MM.1S (cell line): ENCODE measurements at regions not wholly inside any gene's neighbourhood (a gene's known extent, or its start where the extent isn't known, plus 50 kb on each side); places are given as distances from the start of the nearest gene placed in this dataset.

Experiments used
- DNase-seq: peaks from one replicate; pipeline ENCODE4 v3.0.0-alpha.2; 2015
- H2AFZ ChIP-seq: fragments of 300-600 bp; sonication (generic); 2 replicates; pipeline ENCODE4 v1.6.0; 2016; ENCODE audit warnings: antibody characterized with exemption, low read length
- H3F3A ChIP-seq: fragments of 300-600 bp; sonication (generic); 2 replicates; pipeline ENCODE4 v1.6.1; 2016; ENCODE audit warnings: mild to moderate bottlenecking, antibody characterized with exemption, low read length, moderate library complexity, mixed read lengths; ENCODE audit not compliant: insufficient read depth
- H3K27ac ChIP-seq: fragments of 300-600 bp; sonication (generic); 2 replicates; pipeline ENCODE4 v1.5.1; 2016; ENCODE audit warnings: mild to moderate bottlenecking, low read length
- H3K27me3 ChIP-seq: fragments of 300-600 bp; sonication (generic); replicated peaks from 2 replicates; pipeline ENCODE4 v1.6.0; 2016; ENCODE audit warnings: low read length; ENCODE audit not compliant: insufficient read depth
- H3K36me3 ChIP-seq: fragments of 300-600 bp; sonication (generic); replicated peaks from 2 replicates; pipeline ENCODE4 v1.6.1; 2016; ENCODE audit warnings: mild to moderate bottlenecking, low read length, mixed read lengths; ENCODE audit not compliant: insufficient read depth
- H3K4me1 ChIP-seq: fragments of 300-600 bp; sonication (generic); 2 replicates; pipeline ENCODE4 v1.6.1; 2016; ENCODE audit warnings: low read length, mixed read lengths
- H3K4me2 ChIP-seq: fragments of 300-600 bp; sonication (generic); 2 replicates; pipeline ENCODE4 v1.6.0; 2016; ENCODE audit warnings: low read depth, low read length
- H3K4me3 ChIP-seq: fragments of 300-600 bp; sonication (generic); 2 replicates; pipeline ENCODE4 v1.5.1; 2016; ENCODE audit warnings: low read length, mixed read lengths
- H3K79me2 ChIP-seq: fragments of 300-600 bp; sonication (generic); 2 replicates; pipeline ENCODE4 v1.6.1; 2016; ENCODE audit warnings: mixed run types, low read length, mixed read lengths
- H3K9ac ChIP-seq: fragments of 300-600 bp; sonication (generic); 2 replicates; pipeline ENCODE4 v1.6.1; 2016; ENCODE audit warnings: low read length, mixed read lengths
- H3K9me2 ChIP-seq: fragments of 300-600 bp; sonication (generic); replicated peaks from 2 replicates; pipeline ENCODE4 v1.6.1; 2016; ENCODE audit warnings: mild to moderate bottlenecking, low read length, mixed read lengths; ENCODE audit not compliant: insufficient read depth
- H3K9me3 ChIP-seq: fragments of 300-600 bp; sonication (generic); replicated peaks from 2 replicates; pipeline ENCODE4 v1.6.1; 2016; ENCODE audit warnings: mild to moderate bottlenecking, low read length, mixed read lengths; ENCODE audit not compliant: insufficient read depth
- H4K20me1 ChIP-seq: fragments of 300-600 bp; sonication (generic); 2 replicates; pipeline ENCODE4 v1.6.1; 2016; ENCODE audit warnings: mild to moderate bottlenecking, low read length, moderate library complexity, mixed read lengths; ENCODE audit not compliant: insufficient read depth
- EZH2 ChIP-seq: fragments of 300-600 bp; sonication (generic); optimal IDR thresholded peaks from 2 replicates; pipeline ENCODE3; 2017; ENCODE audit warnings: low read depth, mild to moderate bottlenecking, antibody characterized with exemption, low read length, mixed read lengths
- EZH2phosphoT487 ChIP-seq: fragments of 300-600 bp; sonication (generic); IDR thresholded peaks from 2 replicates; pipeline ENCODE4 v1.6.1; 2018; ENCODE audit warnings: antibody characterized with exemption, low read length
- TF ChIP-seq, protein P1 (sequence below): fragments of 300-600 bp; sonication (generic); IDR thresholded peaks from 2 replicates; pipeline ENCODE4 v1.5.1; 2016; ENCODE audit warnings: antibody characterized with exemption, low read length, mixed read lengths

DNA sequence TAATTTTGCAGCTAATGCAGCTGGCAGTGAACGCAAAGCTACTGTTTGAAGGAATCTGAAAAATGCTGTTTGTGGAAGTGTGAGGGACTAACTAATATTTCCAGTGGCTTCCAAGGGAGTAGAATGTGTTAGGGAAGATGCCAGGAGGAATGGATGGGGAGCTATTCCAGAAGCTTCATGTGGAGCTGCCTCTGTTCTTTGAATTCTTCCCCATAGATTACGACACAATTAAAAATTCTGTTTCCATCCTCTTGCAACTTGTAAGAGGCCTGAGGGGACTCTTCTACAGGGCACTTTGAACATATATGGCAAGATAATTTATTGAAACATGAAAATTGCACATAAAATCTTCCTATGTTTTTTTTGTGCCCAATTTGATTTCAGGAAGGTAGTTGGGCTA lies 74.3 kb upstream of the CTXND1 start:
- Histone ChIP-seq H3K9me2 (no peaks in the 10 kb centered on the region), H3K36me3 (no peaks in the 10 kb centered on the region), H3K4me1 (peaks cover 20% of the 10 kb centered on the region), H4K20me1 (no peaks in the 10 kb centered on the region), H3K9ac (no peak overlapping the region), H3K9me3 (no peaks in the 10 kb centered on the region), H3K4me3 (no peak overlapping the region), H3F3A (peaks cover 7% of the 10 kb centered on the region; the same call in 1 of the 2 replicates), H3K27me3 (no peaks in the 10 kb centered on the region), H3K79me2 (no peaks in the 10 kb centered on the region), H2AFZ (no peak overlapping the region), H3K4me2 (peak overlapping the region; percentile 65; the same call in 1 of the 2 replicates), H3K27ac (no peak overlapping the region)
- TF ChIP-seq, protein P1, sequence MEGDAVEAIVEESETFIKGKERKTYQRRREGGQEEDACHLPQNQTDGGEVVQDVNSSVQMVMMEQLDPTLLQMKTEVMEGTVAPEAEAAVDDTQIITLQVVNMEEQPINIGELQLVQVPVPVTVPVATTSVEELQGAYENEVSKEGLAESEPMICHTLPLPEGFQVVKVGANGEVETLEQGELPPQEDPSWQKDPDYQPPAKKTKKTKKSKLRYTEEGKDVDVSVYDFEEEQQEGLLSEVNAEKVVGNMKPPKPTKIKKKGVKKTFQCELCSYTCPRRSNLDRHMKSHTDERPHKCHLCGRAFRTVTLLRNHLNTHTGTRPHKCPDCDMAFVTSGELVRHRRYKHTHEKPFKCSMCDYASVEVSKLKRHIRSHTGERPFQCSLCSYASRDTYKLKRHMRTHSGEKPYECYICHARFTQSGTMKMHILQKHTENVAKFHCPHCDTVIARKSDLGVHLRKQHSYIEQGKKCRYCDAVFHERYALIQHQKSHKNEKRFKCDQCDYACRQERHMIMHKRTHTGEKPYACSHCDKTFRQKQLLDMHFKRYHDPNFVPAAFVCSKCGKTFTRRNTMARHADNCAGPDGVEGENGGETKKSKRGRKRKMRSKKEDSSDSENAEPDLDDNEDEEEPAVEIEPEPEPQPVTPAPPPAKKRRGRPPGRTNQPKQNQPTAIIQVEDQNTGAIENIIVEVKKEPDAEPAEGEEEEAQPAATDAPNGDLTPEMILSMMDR = no peak
- TF ChIP-seq EZH2phosphoT487 (no peak), EZH2 (no peak)
- DNase-seq = no peak

- TF ChIP-seq EZH2phosphoT487 (no peak), EZH2 (no peak)
- TF ChIP-seq, protein P1 = no peak
- Histone ChIP-seq H3K79me2 (no peaks in the 10 kb centered on the region), H3K9me3 (no peaks in the 10 kb centered on the region), H3K9ac (no peak overlapping the region), H3K4me3 (no peak overlapping the region), H3K36me3 (no peaks in the 10 kb centered on the region), H3K9me2 (no peaks in the 10 kb centered on the region), H3K4me1 (peaks cover 25% of the 10 kb centered on the region), H3K27ac (no peak overlapping the region), H3K4me2 (no peak overlapping the region), H3F3A (peaks cover 7% of the 10 kb centered on the region; the same call in 1 of the 2 replicates), H2AFZ (no peak overlapping the region), H4K20me1 (no peaks in the 10 kb centered on the region), H3K27me3 (no peaks in the 10 kb centered on the region)
- DNase-seq = no peak
These were observed 75.7 kb upstream of the ARNT2 start for GRCh38 chr15:80328496-80328895.

DNA sequence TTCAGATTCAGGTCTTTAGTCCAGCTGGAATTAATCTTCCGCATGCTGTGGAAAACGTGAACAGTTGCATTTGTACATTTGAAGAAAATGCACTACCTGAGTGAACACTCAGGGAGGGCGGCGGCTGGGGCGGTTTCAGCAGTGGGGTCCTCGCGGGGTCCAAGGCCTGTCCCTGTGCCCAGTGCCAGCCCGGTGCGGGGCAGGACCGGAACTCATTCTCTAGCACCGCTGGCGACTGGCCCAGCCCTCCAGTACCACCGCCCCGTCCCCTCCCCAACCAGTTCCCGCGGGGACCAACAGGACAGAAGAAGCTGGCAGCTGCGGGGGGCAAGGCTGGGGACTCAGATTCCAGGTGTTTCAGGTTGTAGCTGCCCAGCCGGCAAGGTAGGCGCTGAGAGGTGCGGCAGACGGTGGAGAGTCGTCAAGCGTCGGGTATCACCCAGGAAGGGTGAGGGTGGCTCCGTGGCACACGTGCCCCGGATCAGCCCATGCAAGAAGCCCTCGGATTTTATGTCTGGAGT lies 72.2 kb upstream of the ARNT2 start:
- no peak for DNase-seq
- TF ChIP-seq EZH2phosphoT487 = no peak
- TF ChIP-seq, protein P1 = no peak
- H3K4me2 ChIP-seq = no peak overlapping the region

More for the DNA sequence above, 72.2 kb upstream of the ARNT2 start:
- Histone ChIP-seq H3F3A (no peaks in the 10 kb centered on the region), H3K9me2 (no peaks in the 10 kb centered on the region), H4K20me1 (no peaks in the 10 kb centered on the region), H3K27ac (no peak overlapping the region), H3K4me3 (no peak overlapping the region), H3K79me2 (no peaks in the 10 kb centered on the region), H3K4me1 (peaks cover 8% of the 10 kb centered on the region), H3K9ac (no peak overlapping the region), H3K27me3 (no peaks in the 10 kb centered on the region), H3K9me3 (no peaks in the 10 kb centered on the region), H2AFZ (no peak overlapping the region), H3K36me3 (no peaks in the 10 kb centered on the region)
